ENCODE measurements at regions not wholly inside any gene's neighbourhood (a gene's known extent, or its start where the extent isn't known, plus 50 kb on each side); places are given as distances from the start of the nearest gene placed in this dataset.

GRCh38 chr2:239895669-239896068 lies 129.5 kb downstream of the NDUFA10 start (continued):
- TF ChIP-seq KAT7 (CRISPR knock-in tag; IDR thresholded peaks at IDR 0.05; ENCODE audit: borderline replicate concordance) (no peak), ZNF282 (CRISPR knock-in tag; IDR thresholded peaks at IDR 0.05) (no peak), HDAC6 (IDR thresholded peaks at IDR 0.05; ENCODE audit: low read depth, low read length) (no peak), CTCFL (IDR thresholded peaks at IDR 0.05; ENCODE audit: borderline replicate concordance, insufficient read depth, low read depth, low read length, poor library complexity, severe bottlenecking) (no peak), LEF1 (IDR thresholded peaks at IDR 0.05) (no peak)

- no peak overlapping the region for H3K4me3 ChIP-seq
- H3K9me3 ChIP-seq (replicated peaks; ENCODE audit: control insufficient read depth, insufficient read depth, low read depth, low read length) = no peaks in the 10 kb centered on the region
- no peaks in the 10 kb centered on the region for H3K79me2 ChIP-seq (ENCODE audit: control insufficient read depth, insufficient read depth, low read length)
- in situ Hi-C loops (cut with MboI) (no loop called here), intact Hi-C loops (cut with micrococcal nuclease) (no loop called here)
- ChIA-PET POLR2A (interaction anchor here (0.6 kb wide), 1 partner anchor 46 kb away, joined by 3 read pairs; no protein-coding TSS in a partner anchor), CTCF (ENCODE audit: low intra/inter-chr PET ratio) (no interaction called here)
- DNase-seq (ENCODE audit: extremely low read depth in 1 of 4, low spot score in 3 of 4) (no peak), ATAC-seq (no peak), FAIRE-seq (no peak)
- H3K27me3 ChIP-seq (ENCODE audit: control insufficient read depth in 2 of 2, insufficient read depth in 2 of 2, low read length in 2 of 2) = no peaks in the 10 kb centered on the region
- H3K4me1 ChIP-seq (replicated peaks in 1 of 2; ENCODE audit: control insufficient read depth in 2 of 2, insufficient read depth in 2 of 2, low read length in 2 of 2) = no peaks in the 10 kb centered on the region; a peak in 1 of 5 replicates
- no peak overlapping the region for H3K4me2 ChIP-seq (ENCODE audit: insufficient read depth, low read length)
- H3K36me3 ChIP-seq (ENCODE audit: control insufficient read depth, insufficient read depth, low read length) = no peaks in the 10 kb centered on the region
- no peak overlapping the region for H3K9ac ChIP-seq (ENCODE audit: insufficient read depth in 1 of 2, low read depth in 2 of 2, low read length in 2 of 2)
- 24% methylated on average over 2 of the region's 3 CpGs for WGBS (ENCODE audit: insufficient coverage, low coverage, missing lambda C conversion rate)
- no peak overlapping the region for H3K27ac ChIP-seq (ENCODE audit: extremely low read depth, low read depth, low read length)
- H3K9me1 ChIP-seq (ENCODE audit: control insufficient read depth, insufficient read depth, low read length) = no peaks in the 10 kb centered on the region
- H2AFZ ChIP-seq (ENCODE audit: low read depth, low read length) = no peak overlapping the region
- no peak for TF ChIP-seq SMARCB1 (IDR thresholded peaks at IDR 0.05; ENCODE audit: insufficient read length, low read depth)
- BruUV-seq (replicated peaks) = no TSS peak
- no peaks in the 10 kb centered on the region for H4K20me1 ChIP-seq (replicated peaks; ENCODE audit: control insufficient read depth, insufficient read depth, low read length)
Observed at GRCh38 chr2:239895116-239895515, 130.0 kb downstream of the NDUFA10 start.
